ENCODE measurements at regions not wholly inside any gene's neighbourhood (a gene's known extent, or its start where the extent isn't known, plus 50 kb on each side); places are given as distances from the start of the nearest gene placed in this dataset.

DNA sequence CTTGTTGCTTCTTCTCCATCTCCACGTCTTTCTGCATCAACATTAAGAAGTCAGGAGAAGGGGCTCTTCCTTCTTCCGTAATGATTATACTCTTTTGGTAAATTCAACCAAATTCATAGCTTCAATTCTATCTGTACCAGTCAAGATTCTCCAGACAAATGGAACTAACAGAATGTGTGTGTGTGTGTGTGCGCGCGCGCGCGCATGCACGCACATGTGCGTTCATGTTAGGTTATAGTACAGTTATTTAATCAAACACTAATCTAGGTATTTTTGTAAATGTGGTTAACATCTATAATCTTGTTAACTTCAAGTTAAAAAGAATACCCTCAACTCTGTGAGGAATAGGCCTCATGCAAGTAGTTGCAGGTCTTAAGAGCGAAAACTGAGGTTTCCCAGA, 150.3 kb upstream of the TAS2R1 start:
- no peak for TF ChIP-seq CTCF (IDR thresholded peaks at IDR 0.05; ENCODE audit: low read depth, low read length, missing control alignments)
- H3K4me3 ChIP-seq (replicated peaks; ENCODE audit: low read depth, low read length), result no peak overlapping the region
- DNase-seq (ENCODE audit: extremely low read depth, low read depth), result no peak

- no peak for DNase-seq (ENCODE audit: extremely low read depth, low read depth)
- no peak for TF ChIP-seq CTCF (IDR thresholded peaks at IDR 0.05; ENCODE audit: low read depth, low read length, missing control alignments)
- H3K4me3 ChIP-seq (replicated peaks; ENCODE audit: low read depth, low read length), result no peak overlapping the region
These were observed 146.4 kb upstream of the TAS2R1 start for GRCh38 chr5:9776525-9776924.

DNA sequence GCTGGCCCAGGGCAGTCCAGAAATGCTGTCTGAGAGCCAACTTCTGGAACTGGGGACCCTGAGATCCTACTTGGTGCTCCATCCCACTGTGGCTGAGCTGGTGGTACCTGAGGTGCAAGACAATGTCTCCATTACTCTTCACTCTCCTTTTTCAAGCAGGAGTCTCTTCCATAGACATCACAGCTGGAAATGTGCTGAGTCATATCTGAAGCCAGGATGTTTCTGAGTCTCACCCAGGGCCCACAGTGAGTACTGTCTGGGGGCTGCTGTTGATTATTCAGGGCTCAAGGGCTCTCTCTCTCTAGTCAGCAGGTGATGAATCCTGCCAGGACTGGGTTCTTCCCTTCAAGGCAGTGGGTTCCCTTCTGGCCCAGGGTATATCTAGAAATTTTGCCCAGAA, 145.2 kb upstream of the TAS2R1 start:
- TF ChIP-seq CTCF (IDR thresholded peaks at IDR 0.05; ENCODE audit: low read depth, low read length, missing control alignments), result no peak
- no peak overlapping the region for H3K4me3 ChIP-seq (replicated peaks; ENCODE audit: low read depth, low read length)
- no peak for DNase-seq (ENCODE audit: extremely low read depth, low read depth)

GRCh38 chr5:9774472-9775079, 144.4 kb upstream of the TAS2R1 start:
- DNase-seq (ENCODE audit: extremely low read depth, low read depth), result no peak
- TF ChIP-seq CTCF (IDR thresholded peaks at IDR 0.05; ENCODE audit: low read depth, low read length, missing control alignments), result peak; percentile 42

DNA sequence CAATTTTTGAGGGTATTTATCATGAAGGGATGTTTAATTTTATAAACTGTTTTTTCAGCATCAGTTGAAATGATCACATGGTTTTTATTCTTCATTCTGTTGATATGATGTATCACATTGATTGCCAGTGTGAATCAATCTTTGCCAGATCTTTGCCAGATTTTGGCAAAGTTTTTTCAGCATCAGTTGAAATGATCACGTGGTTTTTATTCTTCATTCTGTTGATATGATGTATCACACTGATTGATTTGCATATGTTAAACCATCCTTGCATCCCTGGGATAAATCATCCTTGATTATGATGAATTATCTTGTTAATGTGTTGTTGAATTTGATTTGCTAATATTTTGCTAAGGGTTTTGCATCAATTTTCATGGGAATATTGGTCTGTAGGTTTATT, 140.9 kb upstream of the TAS2R1 start:
- no peak for TF ChIP-seq CTCF (IDR thresholded peaks at IDR 0.05; ENCODE audit: low read depth, low read length, missing control alignments)
- no peak for DNase-seq (ENCODE audit: extremely low read depth, low read depth)
- H3K4me3 ChIP-seq (replicated peaks; ENCODE audit: low read depth, low read length), result no peak overlapping the region

More at GRCh38 chr5:9774472-9775079, 144.4 kb upstream of the TAS2R1 start:
- H3K4me3 ChIP-seq (replicated peaks; ENCODE audit: low read depth, low read length), result no peak overlapping the region

GRCh38 chr5:9766581-9766980, 136.4 kb upstream of the TAS2R1 start:
- no peak overlapping the region for H3K4me3 ChIP-seq (replicated peaks; ENCODE audit: low read depth, low read length)
- no peak for TF ChIP-seq CTCF (IDR thresholded peaks at IDR 0.05; ENCODE audit: low read depth, low read length, missing control alignments)
- peak; percentile 24 for DNase-seq (ENCODE audit: extremely low read depth, low read depth)
